22Rv1 (cell line): ENCODE measurements at regions not wholly inside any gene's neighbourhood (a gene's known extent, or its start where the extent isn't known, plus 50 kb on each side); places are given as distances from the start of the nearest gene placed in this dataset.

Experiments used
- ZFX ChIP-seq: fragments of 450-650 bp; IDR thresholded peaks from 2 replicates; pipeline ENCODE4 v1.6.1; 2017; ENCODE audit warnings: antibody characterized with exemption, borderline replicate concordance
- TF ChIP-seq, protein P1 (sequence below): fragments of 450-650 bp; IDR thresholded peaks from 2 replicates; pipeline ENCODE4 v1.5.1; 2017; ENCODE audit warnings: mild to moderate bottlenecking

DNA sequence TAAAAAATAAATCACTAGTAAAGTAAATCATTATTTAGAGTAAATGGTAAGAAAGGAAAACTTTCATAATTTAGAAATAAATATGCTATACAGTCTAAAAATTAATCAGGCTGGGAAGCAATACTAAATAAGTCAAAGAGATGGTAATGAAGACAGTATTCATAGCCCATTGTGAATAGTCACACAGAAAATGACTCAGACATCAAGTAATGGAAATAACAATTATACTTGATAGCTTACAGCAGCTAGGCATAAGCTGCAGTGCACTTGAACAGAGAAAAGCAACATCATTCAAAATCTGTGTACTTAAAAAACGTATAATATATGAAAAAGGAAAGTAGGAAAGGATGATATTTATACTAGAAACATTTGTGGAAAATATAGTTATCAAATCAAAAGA, 642.5 kb upstream of the GNPDA2 start:
- TF ChIP-seq, protein P1, sequence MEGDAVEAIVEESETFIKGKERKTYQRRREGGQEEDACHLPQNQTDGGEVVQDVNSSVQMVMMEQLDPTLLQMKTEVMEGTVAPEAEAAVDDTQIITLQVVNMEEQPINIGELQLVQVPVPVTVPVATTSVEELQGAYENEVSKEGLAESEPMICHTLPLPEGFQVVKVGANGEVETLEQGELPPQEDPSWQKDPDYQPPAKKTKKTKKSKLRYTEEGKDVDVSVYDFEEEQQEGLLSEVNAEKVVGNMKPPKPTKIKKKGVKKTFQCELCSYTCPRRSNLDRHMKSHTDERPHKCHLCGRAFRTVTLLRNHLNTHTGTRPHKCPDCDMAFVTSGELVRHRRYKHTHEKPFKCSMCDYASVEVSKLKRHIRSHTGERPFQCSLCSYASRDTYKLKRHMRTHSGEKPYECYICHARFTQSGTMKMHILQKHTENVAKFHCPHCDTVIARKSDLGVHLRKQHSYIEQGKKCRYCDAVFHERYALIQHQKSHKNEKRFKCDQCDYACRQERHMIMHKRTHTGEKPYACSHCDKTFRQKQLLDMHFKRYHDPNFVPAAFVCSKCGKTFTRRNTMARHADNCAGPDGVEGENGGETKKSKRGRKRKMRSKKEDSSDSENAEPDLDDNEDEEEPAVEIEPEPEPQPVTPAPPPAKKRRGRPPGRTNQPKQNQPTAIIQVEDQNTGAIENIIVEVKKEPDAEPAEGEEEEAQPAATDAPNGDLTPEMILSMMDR: no peak
- TF ChIP-seq ZFX: no peak
